GM12891 (cell line): ENCODE measurements at regions not wholly inside any gene's neighbourhood (a gene's known extent, or its start where the extent isn't known, plus 50 kb on each side); places are given as distances from the start of the nearest gene placed in this dataset.

Experiments used
- POLR2A ChIP-seq: IDR thresholded peaks from 2 replicates; pipeline ENCODE4 v1.6.1; 2011; ENCODE audit warnings: low read depth, low read length, control low read depth
- POLR2AphosphoS5 ChIP-seq: IDR thresholded peaks from 2 replicates; pipeline ENCODE4 v1.6.1; 2011; ENCODE audit warnings: low read depth, low read length, control low read depth
- POU2F2 ChIP-seq: IDR thresholded peaks from 2 replicates; pipeline ENCODE4 v1.6.1; 2011; ENCODE audit warnings: low read depth, mild to moderate bottlenecking, control low read depth, low read length, moderate library complexity
- SPI1 ChIP-seq: IDR thresholded peaks from 2 replicates; pipeline ENCODE4 v1.6.1; 2011; ENCODE audit warnings: low read depth, low read length, control low read depth
- TAF1 ChIP-seq: IDR thresholded peaks from 2 replicates; pipeline ENCODE4 v1.6.1; 2011; ENCODE audit warnings: low read depth, low read length, control low read depth

DNA sequence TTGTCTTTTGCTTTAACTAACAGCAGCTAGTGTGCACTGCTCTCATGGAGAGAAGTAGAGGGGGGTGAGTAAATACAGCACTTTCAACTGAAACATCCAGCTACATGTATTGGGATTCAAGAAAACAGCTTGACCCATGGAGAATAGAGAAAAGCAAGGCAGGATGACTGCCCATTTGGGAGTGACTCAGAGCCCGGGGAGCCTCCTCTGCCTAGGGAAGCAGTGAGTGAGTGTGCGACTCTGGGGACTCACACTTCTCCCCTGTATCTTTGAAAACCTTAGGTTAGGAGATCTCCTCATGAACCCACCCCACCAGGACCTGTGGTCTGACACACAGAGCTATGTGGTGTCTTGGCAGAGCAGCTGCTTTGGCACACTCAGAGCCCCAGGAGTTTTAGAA lies 82.0 kb upstream of the PTGFR start:
- TF ChIP-seq POLR2A (no peak), TAF1 (no peak), POLR2AphosphoS5 (no peak), SPI1 (no peak), POU2F2 (no peak)
